ENCODE measurements at regions not wholly inside any gene's neighbourhood (a gene's known extent, or its start where the extent isn't known, plus 50 kb on each side); places are given as distances from the start of the nearest gene placed in this dataset.

GRCh38 chr3:177973241-177973840 is 562.9 kb upstream of the KCNMB2 start:
- no peak for DNase-seq

GRCh38 chr3:177976241-177976640 is 560.0 kb upstream of the KCNMB2 start:
- no peak for DNase-seq

- DNase-seq, result no peak
These were observed 559.4 kb upstream of the KCNMB2 start for GRCh38 chr3:177976866-177977265.

GRCh38 chr3:177977381-177978158 is 558.7 kb upstream of the KCNMB2 start:
- DNase-seq, result no peak

GRCh38 chr3:177978946-177979345 is 557.3 kb upstream of the KCNMB2 start:
- no peak for DNase-seq

GRCh38 chr3:177979703-177980102 is 556.5 kb upstream of the KCNMB2 start:
- no peak for DNase-seq

- no peak for DNase-seq
These were observed 554.7 kb upstream of the KCNMB2 start for GRCh38 chr3:177981576-177981975.

- DNase-seq, result no peak
These were observed 554.2 kb upstream of the KCNMB2 start for GRCh38 chr3:177982034-177982433.

- no peak for DNase-seq
These were observed 552.9 kb upstream of the KCNMB2 start for GRCh38 chr3:177983320-177983719.

GRCh38 chr3:177992993-177993970 is 543.0 kb upstream of the KCNMB2 start:
- DNase-seq, result no peak

- DNase-seq, result no peak
These were observed 541.3 kb upstream of the KCNMB2 start for GRCh38 chr3:177994976-177995375.

GRCh38 chr3:177995381-177996085 is 540.7 kb upstream of the KCNMB2 start:
- DNase-seq, result no peak

- no peak for DNase-seq
These were observed 534.5 kb upstream of the KCNMB2 start for GRCh38 chr3:178001670-178002101.

- no peak for DNase-seq
These were observed 534.1 kb upstream of the KCNMB2 start for GRCh38 chr3:178002113-178002512.

GRCh38 chr3:178003756-178004155 is 532.5 kb upstream of the KCNMB2 start:
- no peak for DNase-seq

- DNase-seq, result no peak
These were observed 530.3 kb upstream of the KCNMB2 start for GRCh38 chr3:178005961-178006360.

- no peak for DNase-seq
These were observed 525.9 kb upstream of the KCNMB2 start for GRCh38 chr3:178010306-178010705.

GRCh38 chr3:178019645-178020044 is 516.6 kb upstream of the KCNMB2 start:
- DNase-seq, result no peak

GRCh38 chr3:178022599-178022998 is 513.6 kb upstream of the KCNMB2 start:
- no peak for DNase-seq

GRCh38 chr3:178028933-178029332 is 507.3 kb upstream of the KCNMB2 start:
- no peak for DNase-seq

- no peak for DNase-seq
These were observed 499.6 kb upstream of the KCNMB2 start for GRCh38 chr3:178036451-178037144.

GRCh38 chr3:178041931-178042330 is 494.3 kb upstream of the KCNMB2 start:
- DNase-seq, result no peak
